SU-DHL-6 (cell line): ENCODE measurements at regions not wholly inside any gene's neighbourhood (a gene's known extent, or its start where the extent isn't known, plus 50 kb on each side); places are given as distances from the start of the nearest gene placed in this dataset.

ENCODE experiments used
- H2AFZ ChIP-seq: fragments of 200-600 bp; sonication (generic); 2 replicates; pipeline ENCODE4 v1.6.1; 2014; ENCODE audit warnings: low read depth, mild to moderate bottlenecking, moderate library complexity, mixed read lengths, antibody characterized with exemption, low read length; ENCODE audit not compliant: severe bottlenecking
- H3F3A ChIP-seq: fragments of 200-600 bp; shearing (Covaris generic); 2 replicates; pipeline ENCODE4 v1.6.0; 2016; ENCODE audit warnings: antibody characterized with exemption, mild to moderate bottlenecking; ENCODE audit not compliant: insufficient read depth
- H3K27ac ChIP-seq: fragments of 200-600 bp; sonication (generic); 2 replicates; pipeline ENCODE4 v1.5.1; 2016; ENCODE audit warnings: low read depth, mild to moderate bottlenecking, low read length, moderate library complexity, mixed read lengths
- H3K27me3 ChIP-seq: fragments of 200-600 bp; sonication (generic), shearing (Covaris generic); 2 replicates; pipeline ENCODE4 v1.6.0; 2014; ENCODE audit warnings: mild to moderate bottlenecking, low read length
- H3K36me3 ChIP-seq: fragments of 200-600 bp; sonication (generic); 2 replicates; pipeline ENCODE4 v1.6.1; 2014; ENCODE audit warnings: mild to moderate bottlenecking, low read length, mixed read lengths
- H3K4me2 ChIP-seq: fragments of 300-600, 200-600 bp; shearing (Covaris generic), sonication (generic); 2 replicates; pipeline ENCODE4 v1.6.0; 2014; ENCODE audit warnings: low read length, low read depth, mild to moderate bottlenecking; ENCODE audit not compliant: poor library complexity, severe bottlenecking
- H3K4me3 ChIP-seq: fragments of 200-600 bp; sonication (generic); 2 replicates; pipeline ENCODE4 v1.5.1; 2014; ENCODE audit warnings: antibody characterized with exemption, low read length, mild to moderate bottlenecking, mixed read lengths; ENCODE audit not compliant: insufficient read depth, poor library complexity, severe bottlenecking
- H3K79me2 ChIP-seq: fragments of 200-600 bp; sonication (generic); 2 replicates; pipeline ENCODE4 v1.6.1; 2014; ENCODE audit warnings: mild to moderate bottlenecking, low read length, moderate library complexity; ENCODE audit not compliant: insufficient read depth
- H3K9ac ChIP-seq: fragments of 200-600 bp; sonication (generic); 2 replicates; pipeline ENCODE4 v1.7.0; 2014; ENCODE audit warnings: mild to moderate bottlenecking, low read length
- H3K9me2 ChIP-seq: fragments of 200-600 bp; sonication (generic); replicated peaks from 2 replicates; pipeline ENCODE4 v1.6.1; 2014; ENCODE audit warnings: low read length; ENCODE audit not compliant: insufficient read depth
- H3K9me3 ChIP-seq: fragments of 200-600 bp; sonication (generic); 2 replicates; pipeline ENCODE4 v1.6.1; 2014; ENCODE audit warnings: low read length, mixed read lengths; ENCODE audit not compliant: insufficient read depth
- H4K20me1 ChIP-seq: fragments of 200-600 bp; sonication (generic); 2 replicates; pipeline ENCODE4 v1.6.1; 2014; ENCODE audit warnings: low read depth, mild to moderate bottlenecking, antibody characterized with exemption, low read length, moderate library complexity, mixed read lengths
- CTCF ChIP-seq: fragments of 200-600 bp; sonication (generic); IDR thresholded peaks from one replicate; pipeline ENCODE4 v1.5.1; 2017; ENCODE audit warnings: antibody characterized with exemption, mild to moderate bottlenecking, low read length, moderate library complexity; ENCODE audit not compliant: insufficient read depth, poor library complexity, severe bottlenecking
- EZH2phosphoT487 ChIP-seq: fragments of 200-600 bp; sonication (generic), shearing (Covaris generic); conservative IDR thresholded peaks from 2 replicates; pipeline ENCODE4 v1.6.1; 2018; ENCODE audit warnings: mild to moderate bottlenecking, antibody characterized with exemption, low read length, moderate library complexity, mixed read lengths

- Histone ChIP-seq H3K4me2 (no peak overlapping the region), H3K79me2 (no peaks in the 10 kb centered on the region), H3K9ac (no peak overlapping the region), H3K27me3 (no peaks in the 10 kb centered on the region), H2AFZ (no peak overlapping the region), H3K4me3 (no peak overlapping the region), H3K9me3 (no peaks in the 10 kb centered on the region), H4K20me1 (no peaks in the 10 kb centered on the region), H3K36me3 (no peaks in the 10 kb centered on the region), H3K27ac (no peak overlapping the region), H3F3A (no peaks in the 10 kb centered on the region), H3K9me2 (no peaks in the 10 kb centered on the region)
- TF ChIP-seq EZH2phosphoT487, result no peak
- no peak for TF ChIP-seq CTCF
Measured at GRCh38 chr13:105363261-105364190, 1171.9 kb downstream of the EFNB2 start.

GRCh38 chr13:105353654-105354053, 1181.8 kb downstream of the EFNB2 start:
- Histone ChIP-seq H3K27me3 (no peaks in the 10 kb centered on the region), H3K4me3 (no peak overlapping the region), H3K4me2 (no peak overlapping the region), H3K27ac (no peak overlapping the region), H4K20me1 (no peaks in the 10 kb centered on the region), H3K9ac (no peak overlapping the region), H3K9me3 (no peaks in the 10 kb centered on the region), H3K79me2 (no peaks in the 10 kb centered on the region), H3K36me3 (no peaks in the 10 kb centered on the region), H2AFZ (no peak overlapping the region), H3K9me2 (no peaks in the 10 kb centered on the region), H3F3A (no peaks in the 10 kb centered on the region)
- TF ChIP-seq EZH2phosphoT487, result no peak
- TF ChIP-seq CTCF, result no peak

GRCh38 chr13:105349082-105349723, 1186.3 kb downstream of the EFNB2 start:
- Histone ChIP-seq H3K79me2 (no peaks in the 10 kb centered on the region), H3K9me2 (no peaks in the 10 kb centered on the region), H3K9me3 (no peaks in the 10 kb centered on the region), H3F3A (no peaks in the 10 kb centered on the region), H3K4me2 (no peak overlapping the region), H3K27me3 (no peaks in the 10 kb centered on the region), H3K36me3 (no peaks in the 10 kb centered on the region), H3K27ac (no peak overlapping the region), H3K9ac (no peak overlapping the region), H2AFZ (no peak overlapping the region), H3K4me3 (no peak overlapping the region), H4K20me1 (no peaks in the 10 kb centered on the region)
- TF ChIP-seq CTCF (no peak), EZH2phosphoT487 (no peak)
